NCI-H748 (cell line): ENCODE measurements at regions not wholly inside any gene's neighbourhood (a gene's known extent, or its start where the extent isn't known, plus 50 kb on each side); places are given as distances from the start of the nearest gene placed in this dataset.

ENCODE experiments used
- DNase-seq: peaks from one replicate; lab custom pipeline; 2025; ENCODE audit not compliant: unreplicated experiment; lab: John Stamatoyannopoulos, UW

DNA sequence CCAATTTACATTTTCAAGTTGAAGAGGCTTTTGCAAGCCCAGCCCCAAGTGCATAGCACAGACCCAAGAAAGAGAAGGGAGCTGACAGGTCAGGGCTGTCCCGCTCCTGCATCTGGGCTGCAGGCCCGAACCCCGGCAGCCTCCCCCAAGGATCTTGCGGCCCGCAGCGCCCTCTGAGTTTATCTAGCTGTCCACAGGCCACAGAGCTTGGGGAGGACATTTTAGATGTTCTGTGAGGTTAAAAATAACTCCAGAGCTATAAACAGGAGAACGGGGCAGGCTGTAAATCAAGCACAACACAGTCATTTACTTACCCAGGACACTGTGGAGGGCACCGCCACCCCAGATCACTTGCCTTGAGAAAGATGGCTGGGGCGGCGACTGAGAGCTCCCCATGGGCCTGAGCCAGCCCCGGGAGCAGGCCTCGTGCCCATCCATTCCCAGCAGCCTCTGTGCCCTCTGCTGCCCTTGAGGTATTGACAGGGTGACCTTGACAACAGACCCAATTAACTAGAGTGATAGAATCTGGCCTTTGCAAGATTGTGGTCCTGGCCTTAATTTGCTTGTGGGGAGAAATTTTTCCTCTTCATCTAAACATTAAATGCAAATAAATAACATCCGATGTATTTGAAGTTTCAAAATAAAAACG, 563.0 kb downstream of the TCERG1L start:
- no peak for DNase-seq

DNA sequence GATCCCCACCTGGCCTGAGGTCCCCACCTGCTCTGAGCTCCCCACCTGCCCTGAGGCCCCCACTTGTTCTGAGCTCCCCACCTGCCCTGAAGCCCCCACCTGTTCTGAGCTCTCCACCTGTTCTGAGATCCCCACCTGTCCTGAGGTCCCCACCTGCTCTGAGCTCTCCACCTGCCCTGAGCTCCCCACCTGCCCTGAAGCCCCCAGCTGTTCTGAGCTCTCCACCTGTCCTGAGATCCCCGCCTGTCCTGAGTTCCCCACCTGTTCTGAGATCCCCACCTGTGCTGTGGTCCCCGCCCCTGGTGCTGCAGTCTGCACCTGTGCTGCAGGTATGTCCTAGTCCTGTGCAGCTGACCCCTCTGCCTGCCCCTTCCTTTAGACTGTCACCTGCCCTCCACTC, 561.6 kb downstream of the TCERG1L start:
- peak; percentile 29 for DNase-seq

DNA sequence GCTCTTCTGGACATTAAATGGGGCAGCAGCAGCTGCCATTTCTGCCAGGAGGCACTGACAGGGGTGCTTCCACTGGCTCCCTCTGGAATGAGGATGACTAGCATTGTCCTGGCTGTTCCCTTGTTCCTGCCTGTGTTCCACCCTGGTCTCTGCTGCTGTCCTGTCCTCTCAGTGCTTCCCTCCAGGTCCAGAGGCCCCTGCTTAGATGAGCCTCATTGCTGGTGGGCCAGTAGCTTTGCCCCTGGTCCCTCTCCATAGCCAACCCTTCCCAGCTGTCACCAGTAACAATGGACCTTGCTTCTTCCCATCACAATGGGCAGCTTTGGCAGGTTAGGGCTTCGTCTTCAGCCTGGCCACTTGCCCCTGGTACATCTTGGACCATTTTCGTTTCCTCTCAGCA, 561.1 kb downstream of the TCERG1L start:
- no peak for DNase-seq

DNA sequence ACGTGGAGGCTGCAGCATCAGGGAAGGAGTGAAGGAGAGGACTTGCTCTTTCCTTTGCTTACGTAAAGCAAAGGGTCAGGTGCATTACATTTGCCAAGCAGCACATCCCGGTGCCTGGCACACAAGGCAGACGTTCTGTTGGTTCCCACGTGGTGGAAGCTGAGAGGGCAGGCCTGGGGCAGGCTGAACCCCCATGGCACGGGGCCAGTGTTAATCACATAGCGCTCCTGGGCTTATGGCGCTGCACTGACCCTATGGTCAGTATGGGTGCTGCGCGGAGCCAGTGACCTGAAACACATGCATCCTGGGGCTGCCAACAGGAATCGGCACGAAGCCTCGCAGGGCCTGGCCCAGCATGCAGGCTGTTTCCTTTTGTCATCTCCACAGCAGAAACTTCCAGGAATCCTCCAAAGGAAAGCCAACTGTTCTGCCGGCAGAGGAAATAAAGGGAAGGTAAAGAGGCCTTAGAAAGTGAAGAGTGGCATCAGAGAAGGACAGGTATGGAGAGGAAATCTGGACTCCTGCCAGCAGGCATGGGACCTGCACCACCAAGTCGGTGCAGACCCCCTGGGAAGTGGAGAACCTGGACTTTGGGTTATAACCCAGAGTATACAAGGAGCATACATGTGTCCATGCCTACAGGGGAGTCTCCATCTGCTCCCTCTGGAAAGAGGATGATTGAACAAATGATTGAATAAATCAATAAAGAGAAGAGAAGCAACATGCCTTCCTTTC, 560.2 kb downstream of the TCERG1L start:
- no peak for DNase-seq

DNA sequence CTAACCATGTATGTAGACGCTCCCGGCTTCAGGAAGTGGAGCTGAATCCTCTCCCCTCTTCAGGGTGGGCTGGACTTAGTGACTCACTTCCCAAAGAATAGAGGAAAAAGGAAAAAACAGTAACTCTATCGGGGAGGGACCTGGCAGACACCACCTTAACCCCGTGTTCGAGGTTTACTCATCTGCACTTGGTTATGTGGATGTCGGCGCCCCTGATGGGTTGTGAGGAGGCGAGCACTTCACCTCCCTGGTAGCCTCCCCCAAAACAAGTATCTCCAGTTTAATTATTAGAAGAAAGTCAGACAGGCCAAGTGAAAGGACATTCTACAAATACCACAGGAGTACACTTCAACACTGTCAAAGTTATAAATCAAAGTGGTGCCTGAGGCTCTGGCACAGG, 559.7 kb downstream of the TCERG1L start:
- DNase-seq = no peak

DNA sequence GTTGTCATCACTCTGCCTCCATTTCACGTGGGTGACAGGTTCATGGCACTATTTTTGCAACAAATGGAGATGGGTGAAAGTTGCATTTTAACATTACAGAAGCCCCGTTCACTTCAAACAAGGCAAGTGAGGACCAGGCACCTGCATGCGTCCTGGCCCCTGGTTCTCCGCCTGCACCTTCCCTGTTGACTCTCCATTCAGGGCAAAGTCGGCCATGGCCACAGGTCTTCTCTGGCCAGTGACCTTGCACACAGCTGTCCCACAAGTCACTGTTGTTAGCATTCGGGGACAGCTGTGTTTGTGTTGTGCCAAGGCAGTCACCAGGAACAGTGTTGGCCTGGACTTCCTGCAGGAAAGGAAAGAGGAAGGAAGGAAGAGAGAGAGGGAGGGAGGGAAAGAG, 554.9 kb downstream of the TCERG1L start:
- DNase-seq = no peak

DNA sequence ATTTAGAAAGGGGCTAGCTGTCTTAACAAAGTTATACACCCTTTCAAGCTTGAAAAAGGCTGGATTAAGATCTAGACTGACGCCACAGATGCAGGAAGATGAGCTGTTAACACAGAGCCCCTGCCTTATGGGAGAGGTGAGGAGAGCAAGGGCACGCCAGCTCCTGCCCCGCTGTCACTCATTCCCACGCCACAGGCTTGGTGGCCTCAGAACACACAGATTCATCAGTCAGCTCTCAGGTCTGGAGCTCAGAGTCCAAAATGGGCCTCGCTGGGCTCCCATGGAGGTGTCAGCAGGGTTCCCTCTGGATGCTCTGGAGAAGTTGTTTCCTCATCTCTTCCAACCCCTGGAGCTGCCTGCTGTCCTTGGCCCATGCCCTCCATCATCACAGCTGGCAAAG, 554.2 kb downstream of the TCERG1L start:
- DNase-seq = no peak

DNA sequence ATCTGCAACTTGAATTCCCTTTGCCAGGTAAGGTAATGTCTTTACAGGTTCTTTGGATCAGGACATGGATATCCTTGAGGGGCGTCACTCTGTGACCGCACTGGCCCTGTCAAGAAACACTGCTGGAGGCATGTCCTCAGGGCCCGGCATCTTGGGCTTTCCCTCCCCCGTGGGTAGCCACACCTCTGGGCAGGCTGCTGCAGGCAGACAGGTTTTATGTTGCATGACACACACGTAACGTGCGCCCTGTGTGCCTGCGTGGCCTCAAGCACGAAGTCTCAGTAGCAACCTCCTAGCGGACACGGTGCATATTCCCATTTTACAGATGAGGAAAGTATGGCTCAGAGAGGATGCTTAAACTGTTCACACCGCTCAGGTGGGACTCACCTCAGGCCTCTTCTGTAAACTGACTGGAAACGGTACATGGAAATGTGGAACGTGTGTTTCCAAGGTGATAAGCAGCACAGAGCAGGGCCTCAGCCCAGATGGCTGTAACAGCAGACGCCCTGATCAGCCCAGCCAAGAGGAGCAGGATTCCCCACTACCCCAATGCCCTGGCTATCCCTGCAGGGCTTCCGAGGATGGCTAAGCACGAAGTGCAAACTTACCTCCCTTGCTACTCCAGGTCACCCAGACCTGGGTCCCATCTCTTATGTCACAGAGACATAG, 553.6 kb downstream of the TCERG1L start:
- DNase-seq = no peak

DNA sequence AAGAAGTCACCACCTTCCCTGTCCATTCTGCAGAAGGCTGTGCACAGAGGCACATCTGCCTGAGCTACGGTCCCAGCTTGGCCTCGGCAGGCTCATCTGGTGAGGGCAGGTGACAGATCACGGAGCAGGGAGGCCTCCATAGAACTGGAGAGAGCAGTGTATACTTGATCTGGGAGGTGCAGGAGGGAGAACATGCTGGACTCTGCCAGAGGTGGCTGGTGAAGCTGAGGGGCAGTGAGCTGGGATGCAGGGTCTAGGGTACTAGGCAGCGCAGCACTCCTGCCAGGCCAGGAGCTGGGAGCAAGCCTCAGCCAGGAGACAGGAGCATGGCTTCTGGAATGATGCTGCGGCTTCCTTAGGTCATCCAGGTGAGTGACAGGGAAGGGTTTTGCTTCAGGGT, 553.0 kb downstream of the TCERG1L start:
- DNase-seq = no peak

DNA sequence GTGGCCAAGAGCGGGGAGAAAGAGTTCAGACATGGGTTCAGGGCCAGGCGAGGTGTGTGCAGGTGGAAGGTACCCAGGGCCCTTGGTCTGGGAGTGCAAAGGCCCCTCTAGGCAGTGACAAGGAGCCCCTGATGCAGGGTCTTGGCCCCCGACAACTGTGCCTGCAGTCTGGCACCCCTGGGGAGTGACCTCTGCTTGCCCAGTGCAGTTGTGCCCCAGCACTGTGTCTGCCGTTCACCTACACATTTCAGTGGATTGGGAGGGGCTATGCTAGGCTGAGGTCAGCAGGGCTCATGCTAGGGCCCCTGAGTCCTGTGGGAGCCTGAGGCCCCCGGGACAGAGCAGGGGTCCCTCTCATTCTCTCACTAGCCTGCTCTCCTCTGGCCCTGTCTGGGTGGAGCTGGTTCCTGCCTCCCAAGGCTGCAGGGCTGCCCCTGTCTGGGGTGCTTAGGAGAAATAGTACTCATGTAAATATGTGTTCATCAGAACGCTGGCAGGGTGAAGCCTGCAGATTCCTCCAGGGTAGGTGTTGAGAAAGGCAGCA, 550.4 kb downstream of the TCERG1L start:
- no peak for DNase-seq

DNA sequence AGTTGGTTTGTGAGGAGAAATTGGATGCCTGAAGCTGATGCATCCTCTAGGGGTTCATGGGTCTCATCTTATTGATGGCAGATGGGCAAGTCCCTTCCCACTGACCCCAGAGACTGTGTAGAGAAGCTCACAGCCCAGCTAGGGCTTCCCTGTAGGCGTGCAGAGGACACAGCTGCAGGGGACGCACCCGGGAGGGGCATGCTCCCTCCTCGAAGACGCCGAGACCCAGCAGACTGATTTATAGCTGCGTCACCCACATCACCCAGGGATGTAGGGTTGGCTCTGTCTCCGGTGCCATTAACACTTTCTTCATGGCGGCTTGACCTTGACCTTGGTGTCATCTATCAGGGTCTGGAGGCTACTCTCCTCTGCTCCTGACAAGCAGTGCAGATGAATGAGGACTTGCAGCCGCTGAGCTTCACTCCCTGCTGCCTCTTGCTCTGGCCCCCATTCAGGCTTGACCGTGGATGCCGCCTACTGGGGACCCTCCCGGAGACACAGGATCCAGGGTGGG, 549.7 kb downstream of the TCERG1L start:
- DNase-seq = no peak

DNA sequence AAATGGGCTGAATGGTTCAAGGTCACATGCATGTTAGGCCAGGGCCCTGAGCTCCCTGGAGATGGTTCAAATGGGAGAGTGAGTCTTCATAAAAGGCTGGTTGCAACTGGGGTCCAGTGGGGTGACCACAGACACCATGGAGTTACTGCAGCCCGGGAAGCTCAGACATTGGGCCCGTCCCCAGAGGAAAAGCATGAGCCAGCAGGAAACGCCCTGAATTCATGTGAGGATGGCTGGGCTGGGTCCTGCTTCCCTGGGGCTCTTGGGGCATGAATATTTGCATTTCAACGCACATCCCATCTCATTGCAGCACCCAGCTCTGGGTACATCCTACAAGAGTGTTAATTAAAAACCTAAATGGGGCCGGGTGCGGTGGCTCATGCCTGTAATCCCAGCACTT, 549.0 kb downstream of the TCERG1L start:
- no peak for DNase-seq

DNA sequence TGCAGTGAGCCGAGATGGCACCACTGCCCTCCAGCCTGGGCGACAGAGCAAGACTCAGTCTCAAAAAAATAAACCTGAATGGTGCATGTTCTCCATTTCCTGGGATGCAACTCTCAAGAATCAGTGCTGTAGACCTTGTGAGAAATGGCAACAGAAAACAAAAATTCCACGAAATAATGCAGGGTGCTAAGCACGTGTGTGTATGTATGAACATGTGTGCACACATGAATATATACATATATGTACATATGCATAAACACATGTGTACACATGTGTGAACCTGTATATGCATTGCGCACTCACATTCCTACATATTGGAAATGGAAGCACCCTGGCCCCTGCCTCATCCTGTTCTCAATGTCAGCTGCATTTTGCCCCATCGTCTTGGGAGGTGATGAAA, 548.5 kb downstream of the TCERG1L start:
- no peak for DNase-seq

DNA sequence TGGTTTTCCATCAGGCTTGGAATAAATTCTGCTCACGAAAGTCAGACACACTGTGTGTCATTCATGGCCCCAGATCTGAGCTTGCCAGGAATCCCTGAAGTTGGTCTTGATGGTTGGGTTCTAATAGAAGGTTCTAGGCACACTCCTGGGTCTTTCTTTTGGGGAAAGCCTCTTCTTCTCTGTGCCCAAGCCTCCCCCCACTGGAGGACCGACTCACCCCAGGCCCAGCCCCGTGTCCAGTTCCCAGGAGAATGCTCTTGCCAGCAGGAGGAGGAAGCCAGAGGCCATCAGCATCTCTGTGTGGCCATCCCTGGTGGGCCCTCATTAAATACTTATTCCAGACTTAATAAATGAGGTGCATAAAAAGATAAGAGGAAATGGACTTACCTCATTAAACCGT, 548.0 kb downstream of the TCERG1L start:
- DNase-seq = no peak

DNA sequence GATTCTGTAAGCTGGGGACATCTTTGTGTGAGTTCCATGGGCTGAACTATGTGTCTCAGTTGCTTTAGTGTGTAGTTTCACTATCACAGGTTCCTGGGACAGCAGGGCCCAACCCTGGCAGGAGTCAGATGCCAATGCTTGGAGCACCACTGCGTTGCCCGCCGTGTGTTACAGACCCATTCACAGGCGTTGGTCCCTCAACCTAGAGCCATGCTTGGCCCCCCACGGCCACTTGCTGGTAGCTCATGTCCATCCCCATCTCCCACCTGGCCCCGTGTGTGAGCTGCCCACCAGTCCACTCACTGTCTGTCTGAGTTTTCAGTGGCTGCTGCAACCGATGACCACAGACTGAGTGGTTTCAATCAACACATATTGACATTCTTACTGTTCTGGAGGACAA, 546.9 kb downstream of the TCERG1L start:
- DNase-seq = no peak

DNA sequence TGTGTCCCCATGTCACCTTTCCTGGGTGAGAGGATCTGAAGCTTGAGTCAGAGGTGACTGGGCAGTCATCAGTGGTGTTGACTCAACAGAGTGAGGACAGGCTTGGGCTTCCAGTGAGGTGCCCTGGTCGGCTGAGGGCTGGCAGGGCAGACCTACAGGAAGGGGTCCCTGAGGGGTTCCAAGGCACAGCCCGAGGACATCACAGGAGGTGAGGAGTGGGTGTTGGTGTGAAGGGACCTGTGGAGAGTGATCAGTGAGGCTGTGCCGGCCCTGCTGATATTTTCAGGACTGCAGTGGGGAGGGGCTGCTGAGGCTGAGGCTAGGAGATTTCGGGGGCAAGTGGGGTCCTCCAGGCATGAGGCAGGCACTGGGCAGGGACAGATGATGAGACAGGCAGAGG, 545.5 kb downstream of the TCERG1L start:
- no peak for DNase-seq

DNA sequence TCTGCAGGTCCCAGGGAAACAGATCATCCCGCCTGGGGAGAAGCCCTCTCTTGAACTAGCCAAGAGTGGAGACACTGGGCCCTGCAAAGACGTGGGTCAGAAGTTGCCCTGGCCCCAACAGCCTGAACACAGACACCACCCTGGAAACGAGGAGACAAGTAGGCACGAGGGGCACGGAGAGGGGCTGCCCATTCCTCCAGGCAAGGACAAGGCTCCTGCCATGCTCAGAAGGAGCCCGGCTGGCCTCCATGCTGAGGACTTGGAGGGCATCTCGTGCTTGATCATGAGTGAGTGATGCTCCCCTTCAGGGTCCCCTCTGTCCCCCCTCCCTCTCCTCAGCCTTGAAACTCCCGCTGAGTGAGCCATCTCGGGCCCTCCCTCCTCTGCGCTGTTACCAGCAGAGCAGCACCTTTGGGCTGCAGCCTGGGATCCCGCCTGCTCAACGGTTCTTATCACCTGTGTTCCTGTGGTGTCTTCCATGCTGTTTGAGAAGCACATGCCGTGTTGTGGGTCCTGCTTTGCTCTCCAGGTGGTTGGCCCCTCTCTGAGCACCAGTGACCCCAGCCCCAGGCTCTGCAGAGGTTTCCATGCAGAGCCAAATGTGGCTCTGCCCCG, 544.3 kb downstream of the TCERG1L start:
- no peak for DNase-seq

DNA sequence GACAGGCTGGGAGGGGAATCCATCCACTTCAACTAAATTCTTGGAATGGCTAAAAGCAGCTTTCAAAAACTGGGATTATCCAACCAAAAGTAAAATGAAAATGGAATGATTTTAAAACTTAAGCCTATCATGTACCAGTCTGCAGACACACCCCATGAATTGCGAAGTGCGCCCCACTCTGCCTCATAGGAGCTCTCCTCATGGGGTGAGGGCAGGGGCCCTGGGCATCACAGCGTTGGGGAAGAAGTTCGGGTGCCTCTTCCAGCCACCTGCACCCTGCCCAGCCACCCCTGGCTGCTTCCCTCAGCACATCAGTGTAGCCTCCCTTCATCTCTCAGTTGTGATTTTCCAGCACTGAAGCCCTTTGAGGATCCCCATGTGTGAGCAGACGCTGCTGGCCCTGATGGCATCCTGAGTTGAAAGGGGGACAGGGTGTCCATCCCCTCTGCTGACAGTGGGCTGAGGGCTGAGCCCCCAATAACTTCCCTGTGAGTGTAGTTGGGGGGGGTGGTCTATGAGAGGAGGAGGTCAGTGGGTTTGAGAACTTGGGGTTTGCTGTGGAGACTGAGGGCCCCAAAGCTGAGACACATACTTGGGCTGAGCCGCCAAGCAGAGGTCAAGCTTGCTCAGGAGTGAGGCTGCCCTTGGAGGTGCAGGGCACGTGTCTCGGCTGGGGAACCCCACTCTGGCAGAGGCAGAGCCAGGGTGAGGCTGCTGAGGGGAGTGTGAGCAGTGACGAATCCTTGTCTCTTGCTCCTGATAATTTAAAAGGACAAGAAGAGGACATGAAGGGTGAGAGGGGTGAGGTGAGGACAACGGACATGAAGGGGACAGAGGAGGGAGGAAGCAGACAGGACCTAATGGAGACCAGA, 542.1 kb downstream of the TCERG1L start:
- DNase-seq = no peak

DNA sequence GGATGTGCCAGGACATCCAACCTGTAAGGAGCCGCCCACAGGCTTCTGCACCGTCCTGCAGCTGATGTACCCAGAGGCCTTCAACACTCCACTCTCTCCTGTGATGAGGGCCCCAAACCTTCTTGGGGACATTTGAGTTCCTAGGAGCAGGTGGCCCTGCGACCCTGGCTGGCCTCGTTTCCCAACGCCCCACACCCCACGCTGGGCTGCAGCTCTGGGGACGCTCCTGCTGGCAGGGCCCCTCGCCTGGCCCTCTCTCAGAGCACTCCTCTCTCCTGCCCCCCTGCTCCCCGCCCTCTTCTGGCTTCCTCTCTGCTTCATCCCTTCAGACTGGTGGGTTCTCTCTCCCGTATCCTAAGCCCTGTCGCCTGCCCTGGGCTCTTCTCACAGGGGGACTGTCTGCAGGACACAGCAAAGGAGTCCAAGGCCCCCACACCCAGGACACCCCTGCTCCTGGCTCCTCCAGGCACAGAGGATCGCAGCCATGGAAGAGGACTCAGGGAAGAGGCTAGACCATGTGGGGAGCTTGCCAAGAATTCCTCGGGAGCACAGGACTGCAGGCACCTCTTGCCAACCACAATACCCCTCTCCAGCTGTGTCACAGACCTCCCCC, 541.4 kb downstream of the TCERG1L start:
- DNase-seq = no peak

DNA sequence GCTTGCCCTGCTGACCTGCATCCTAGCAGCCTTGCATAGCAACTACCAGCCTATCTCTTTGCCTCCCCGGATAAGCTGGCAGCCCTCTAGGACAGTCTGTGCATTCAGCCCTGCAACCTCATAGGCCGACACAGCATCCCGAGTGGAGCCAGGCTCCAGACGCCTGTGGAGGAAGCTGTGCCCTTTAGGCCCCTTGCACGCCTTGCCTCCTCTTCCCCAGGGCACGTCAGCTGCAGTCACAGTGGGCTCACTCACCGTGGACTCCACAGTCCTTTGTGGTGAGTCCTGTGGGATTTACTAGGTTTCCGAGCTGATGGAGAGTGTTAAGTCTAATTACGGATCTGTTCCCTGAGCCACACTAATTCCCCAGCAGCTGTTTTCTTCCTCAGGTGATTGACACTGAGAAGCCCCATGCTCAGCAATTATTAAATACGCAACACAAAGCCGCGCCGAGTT, 540.0 kb downstream of the TCERG1L start:
- DNase-seq = no peak
